MM.1S (cell line): ENCODE measurements at regions not wholly inside any gene's neighbourhood (a gene's known extent, or its start where the extent isn't known, plus 50 kb on each side); places are given as distances from the start of the nearest gene placed in this dataset.

ENCODE experiments used
- DNase-seq: peaks from one replicate; pipeline ENCODE4 v3.0.0-alpha.2; 2015
- H2AFZ ChIP-seq: fragments of 300-600 bp; sonication (generic); 2 replicates; pipeline ENCODE4 v1.6.0; 2016; ENCODE audit warnings: antibody characterized with exemption, low read length
- H3F3A ChIP-seq: fragments of 300-600 bp; sonication (generic); 2 replicates; pipeline ENCODE4 v1.6.1; 2016; ENCODE audit warnings: mild to moderate bottlenecking, antibody characterized with exemption, low read length, moderate library complexity, mixed read lengths; ENCODE audit not compliant: insufficient read depth
- H3K27ac ChIP-seq: fragments of 300-600 bp; sonication (generic); 2 replicates; pipeline ENCODE4 v1.5.1; 2016; ENCODE audit warnings: mild to moderate bottlenecking, low read length
- H3K27me3 ChIP-seq: fragments of 300-600 bp; sonication (generic); replicated peaks from 2 replicates; pipeline ENCODE4 v1.6.0; 2016; ENCODE audit warnings: low read length; ENCODE audit not compliant: insufficient read depth
- H3K36me3 ChIP-seq: fragments of 300-600 bp; sonication (generic); replicated peaks from 2 replicates; pipeline ENCODE4 v1.6.1; 2016; ENCODE audit warnings: mild to moderate bottlenecking, low read length, mixed read lengths; ENCODE audit not compliant: insufficient read depth
- H3K4me1 ChIP-seq: fragments of 300-600 bp; sonication (generic); 2 replicates; pipeline ENCODE4 v1.6.1; 2016; ENCODE audit warnings: low read length, mixed read lengths
- H3K4me2 ChIP-seq: fragments of 300-600 bp; sonication (generic); 2 replicates; pipeline ENCODE4 v1.6.0; 2016; ENCODE audit warnings: low read depth, low read length
- H3K4me3 ChIP-seq: fragments of 300-600 bp; sonication (generic); 2 replicates; pipeline ENCODE4 v1.5.1; 2016; ENCODE audit warnings: low read length, mixed read lengths
- H3K79me2 ChIP-seq: fragments of 300-600 bp; sonication (generic); 2 replicates; pipeline ENCODE4 v1.6.1; 2016; ENCODE audit warnings: mixed run types, low read length, mixed read lengths
- H3K9ac ChIP-seq: fragments of 300-600 bp; sonication (generic); 2 replicates; pipeline ENCODE4 v1.6.1; 2016; ENCODE audit warnings: low read length, mixed read lengths
- H3K9me2 ChIP-seq: fragments of 300-600 bp; sonication (generic); replicated peaks from 2 replicates; pipeline ENCODE4 v1.6.1; 2016; ENCODE audit warnings: mild to moderate bottlenecking, low read length, mixed read lengths; ENCODE audit not compliant: insufficient read depth
- H3K9me3 ChIP-seq: fragments of 300-600 bp; sonication (generic); replicated peaks from 2 replicates; pipeline ENCODE4 v1.6.1; 2016; ENCODE audit warnings: mild to moderate bottlenecking, low read length, mixed read lengths; ENCODE audit not compliant: insufficient read depth
- H4K20me1 ChIP-seq: fragments of 300-600 bp; sonication (generic); 2 replicates; pipeline ENCODE4 v1.6.1; 2016; ENCODE audit warnings: mild to moderate bottlenecking, low read length, moderate library complexity, mixed read lengths; ENCODE audit not compliant: insufficient read depth
- CTCF ChIP-seq: fragments of 300-600 bp; sonication (generic); IDR thresholded peaks from 2 replicates; pipeline ENCODE4 v1.5.1; 2016; ENCODE audit warnings: antibody characterized with exemption, low read length, mixed read lengths
- EZH2 ChIP-seq: fragments of 300-600 bp; sonication (generic); optimal IDR thresholded peaks from 2 replicates; pipeline ENCODE3; 2017; ENCODE audit warnings: low read depth, mild to moderate bottlenecking, antibody characterized with exemption, low read length, mixed read lengths
- EZH2phosphoT487 ChIP-seq: fragments of 300-600 bp; sonication (generic); IDR thresholded peaks from 2 replicates; pipeline ENCODE4 v1.6.1; 2018; ENCODE audit warnings: antibody characterized with exemption, low read length

- Histone ChIP-seq H3K4me3 (no peak overlapping the region), H3K9ac (no peak overlapping the region), H4K20me1 (no peaks in the 10 kb centered on the region), H3K4me1 (no peaks in the 10 kb centered on the region), H3K9me2 (no peaks in the 10 kb centered on the region), H3K4me2 (no peak overlapping the region), H3K27ac (no peak overlapping the region), H3F3A (no peaks in the 10 kb centered on the region), H3K9me3 (no peaks in the 10 kb centered on the region), H3K27me3 (no peaks in the 10 kb centered on the region), H2AFZ (no peak overlapping the region), H3K79me2 (no peaks in the 10 kb centered on the region), H3K36me3 (no peaks in the 10 kb centered on the region)
- DNase-seq, result no peak
- TF ChIP-seq EZH2 (no peak), EZH2phosphoT487 (no peak), CTCF (no peak)
These were observed 292.0 kb upstream of the ADAMTS5 start for GRCh38 chr21:27258742-27259448.

- TF ChIP-seq EZH2, result no peak
- TF ChIP-seq EZH2phosphoT487, result no peak
- no peak for TF ChIP-seq CTCF
- Histone ChIP-seq H3K4me2 (no peak overlapping the region), H3K9ac (no peak overlapping the region), H4K20me1 (no peaks in the 10 kb centered on the region), H3K79me2 (no peaks in the 10 kb centered on the region), H3K4me1 (no peaks in the 10 kb centered on the region), H3K9me3 (no peaks in the 10 kb centered on the region), H3K36me3 (no peaks in the 10 kb centered on the region), H3K27ac (no peak overlapping the region), H3K9me2 (no peaks in the 10 kb centered on the region), H3K4me3 (no peak overlapping the region), H3F3A (no peaks in the 10 kb centered on the region), H2AFZ (no peak overlapping the region), H3K27me3 (no peaks in the 10 kb centered on the region)
- no peak for DNase-seq
These were observed 291.1 kb upstream of the ADAMTS5 start for GRCh38 chr21:27257908-27258556.

- Histone ChIP-seq H3K9me3 (no peaks in the 10 kb centered on the region), H3K9me2 (no peaks in the 10 kb centered on the region), H3K27me3 (no peaks in the 10 kb centered on the region), H3K4me3 (no peak overlapping the region), H3K36me3 (no peaks in the 10 kb centered on the region), H2AFZ (no peak overlapping the region), H3K9ac (no peak overlapping the region), H3F3A (no peaks in the 10 kb centered on the region), H3K4me1 (no peaks in the 10 kb centered on the region), H4K20me1 (no peaks in the 10 kb centered on the region), H3K79me2 (no peaks in the 10 kb centered on the region), H3K27ac (no peak overlapping the region), H3K4me2 (no peak overlapping the region)
- no peak for TF ChIP-seq EZH2phosphoT487
- no peak for TF ChIP-seq EZH2
- no peak for TF ChIP-seq CTCF
- DNase-seq, result no peak
These were observed 290.3 kb upstream of the ADAMTS5 start for GRCh38 chr21:27257226-27257625.
